Lower lobe of right lung (tissue), 2 donors: ENCODE measurements at regions not wholly inside any gene's neighbourhood (a gene's known extent, or its start where the extent isn't known, plus 50 kb on each side); places are given as distances from the start of the nearest gene placed in this dataset.

Experiments used
- ATAC-seq, 2 donors: fragments of 200-7000 bp; cut with Tn5 transposase; one replicate each; pipeline ENCODE4 v1.9.1; 2020 to 2022; ENCODE audit warnings: mild to moderate bottlenecking in 2 of 2, moderate library complexity in 2 of 2
- DNase-seq: peaks from one replicate; pipeline ENCODE4 v3.0.0-alpha.2; 2020
- H3K27ac ChIP-seq: fragments of 200-600 bp; one replicate; pipeline ENCODE4 v1.8.0; 2022
- H3K27me3 ChIP-seq: fragments of 200-600 bp; one replicate; pipeline ENCODE4 v1.8.0; 2022; ENCODE audit warnings: low read depth
- H3K36me3 ChIP-seq: fragments of 200-600 bp; one replicate; pipeline ENCODE4 v1.8.0; 2022; ENCODE audit warnings: mild to moderate bottlenecking
- H3K4me1 ChIP-seq: fragments of 200-600 bp; one replicate; pipeline ENCODE4 v1.8.0; 2022
- H3K4me3 ChIP-seq: fragments of 200-600 bp; one replicate; pipeline ENCODE4 v1.8.0; 2022; ENCODE audit warnings: mild to moderate bottlenecking
- H3K9me3 ChIP-seq: fragments of 200-600 bp; one replicate; pipeline ENCODE4 v1.8.0; 2022
- CTCF ChIP-seq: fragments of 200-600 bp; IDR thresholded peaks from one replicate; pipeline ENCODE4 v1.8.0; 2022; ENCODE audit warnings: antibody characterized with exemption, mild to moderate bottlenecking
- intact Hi-C: fragments of 100-400 bp; cut with DNase I; formaldehyde crosslinking; loops from one replicate; pipeline ENCODE4 v1.11.0; 2022
- donor health status: DM: no; HTN: yes; CAD: no; lungs with severe emphysema.

GRCh38 chr6:41464481-41464880 lies 81.7 kb upstream of the FOXP4 start:
- H3K9me3 ChIP-seq, result no peaks in the 10 kb centered on the region
- no peak overlapping the region for H3K4me3 ChIP-seq
- intact Hi-C loops, result no loop called here

GRCh38 chr6:41466437-41466990 lies 79.7 kb upstream of the FOXP4 start:
- H3K4me1 ChIP-seq, result peaks cover 10% of the 10 kb centered on the region
- H3K27ac ChIP-seq, result no peak overlapping the region
- H3K4me3 ChIP-seq, result no peak overlapping the region
- ATAC-seq (no peak), DNase-seq (no peak)
- peaks cover 23% of the 10 kb centered on the region for H3K27me3 ChIP-seq
- no peak for TF ChIP-seq CTCF
- H3K36me3 ChIP-seq, result no peaks in the 10 kb centered on the region
- no peaks in the 10 kb centered on the region for H3K9me3 ChIP-seq
- intact Hi-C loops, result no loop called here

More at GRCh38 chr6:41464481-41464880, 81.7 kb upstream of the FOXP4 start:
- no peak for TF ChIP-seq CTCF
- H3K27ac ChIP-seq, result no peak overlapping the region
- no peaks in the 10 kb centered on the region for H3K36me3 ChIP-seq
- no peak for ATAC-seq
- DNase-seq, result no peak
- H3K4me1 ChIP-seq, result no peaks in the 10 kb centered on the region
- H3K27me3 ChIP-seq, result peaks cover 9% of the 10 kb centered on the region

GRCh38 chr6:41467061-41467460 lies 79.1 kb upstream of the FOXP4 start:
- TF ChIP-seq CTCF, result no peak
- ATAC-seq (no peak), DNase-seq (no peak)
- Histone ChIP-seq H3K4me3 (no peak overlapping the region), H3K27me3 (peaks cover 23% of the 10 kb centered on the region), H3K4me1 (peaks cover 10% of the 10 kb centered on the region), H3K36me3 (no peaks in the 10 kb centered on the region), H3K27ac (no peak overlapping the region), H3K9me3 (no peaks in the 10 kb centered on the region)
- intact Hi-C loops, result no loop called here

- Histone ChIP-seq H3K36me3 (no peaks in the 10 kb centered on the region), H3K27ac (no peak overlapping the region), H3K27me3 (peaks cover 23% of the 10 kb centered on the region), H3K9me3 (no peaks in the 10 kb centered on the region), H3K4me1 (peaks cover 10% of the 10 kb centered on the region), H3K4me3 (no peak overlapping the region)
- intact Hi-C loops, result no loop called here
- no peak for TF ChIP-seq CTCF
- ATAC-seq (no peak), DNase-seq (no peak)
Observed at GRCh38 chr6:41467627-41468404, 78.4 kb upstream of the FOXP4 start.

GRCh38 chr6:41469156-41470028 lies 76.8 kb upstream of the FOXP4 start:
- no peak for DNase-seq
- Histone ChIP-seq H3K9me3 (no peaks in the 10 kb centered on the region), H3K4me1 (peaks cover 10% of the 10 kb centered on the region), H3K4me3 (peak overlapping the region; percentile 39), H3K27ac (no peak overlapping the region), H3K36me3 (no peaks in the 10 kb centered on the region), H3K27me3 (peaks cover 23% of the 10 kb centered on the region)
- TF ChIP-seq CTCF, result no peak
- no peak for ATAC-seq
- intact Hi-C loops, result no loop called here
